Kidney (tissue), 13 donors: ENCODE measurements at regions not wholly inside any gene's neighbourhood (a gene's known extent, or its start where the extent isn't known, plus 50 kb on each side); places are given as distances from the start of the nearest gene placed in this dataset.

Experiments used
- DNase-seq, 5 donors: peaks; one replicate each; pipeline ENCODE4 v3.0.0-alpha.2; 2013 to 2020
- FAIRE-seq: peaks from 2 replicates; lab custom pipeline; 2012; peaks lifted over from hg19 to GRCh38; lab: Jason Lieb, UNC
- H3K27ac ChIP-seq, 2 donors: one replicate each; pipeline ENCODE4 v1.7.0; 2013; ENCODE audit warnings: low read depth in 2 of 2, low read length in 2 of 2, inconsistent platforms in 1 of 2
- H3K27me3 ChIP-seq: one replicate; pipeline ENCODE4 v1.7.1; 2013; ENCODE audit warnings: low read length, inconsistent platforms; ENCODE audit not compliant: control insufficient read depth, insufficient read depth
- H3K36me3 ChIP-seq, 3 donors: one replicate each; pipeline versions ENCODE4 v1.7.0 to v1.7.1; 2013; ENCODE audit warnings: low read length in 3 of 3, control low read depth in 1 of 3, inconsistent platforms in 1 of 3; ENCODE audit not compliant: insufficient read depth in 3 of 3, control insufficient read depth in 2 of 3
- H3K4me1 ChIP-seq, 3 donors: one replicate each; pipeline versions ENCODE4 v1.7.0 to v1.7.1; 2013; ENCODE audit warnings: low read length in 3 of 3, inconsistent platforms in 1 of 3, low read depth in 1 of 3; ENCODE audit not compliant: control insufficient read depth in 2 of 3, insufficient read depth in 2 of 3
- H3K4me3 ChIP-seq, 3 donors: one replicate each; pipeline versions ENCODE4 v1.7.0 to v1.8.1; 2013; ENCODE audit warnings: low read length in 3 of 3, control low read depth in 1 of 3, inconsistent platforms in 1 of 3
- H3K9ac ChIP-seq, 3 donors: one replicate each; pipeline versions ENCODE4 v1.7.0 to v1.7.1; 2013; ENCODE audit warnings: low read length in 3 of 3, control low read depth in 1 of 3, inconsistent platforms in 1 of 3
- H3K9me3 ChIP-seq, 3 donors: one replicate each; pipeline versions ENCODE4 v1.7.0 to v1.7.1; 2013; ENCODE audit warnings: low read length in 3 of 3, control low read depth in 1 of 3, inconsistent platforms in 1 of 3; ENCODE audit not compliant: control insufficient read depth in 2 of 3, insufficient read depth in 1 of 3
- CTCF ChIP-seq: IDR thresholded peaks from 3 replicates; pipeline ENCODE4 v1.5.1; 2012; ENCODE audit warnings: mild to moderate bottlenecking, moderate library complexity, borderline replicate concordance; ENCODE audit not compliant: insufficient read depth; ENCODE audit errors: extremely low read depth
- intact Hi-C: fragments of 100-400 bp; cut with DNase I; formaldehyde crosslinking; loops from one replicate; pipeline ENCODE4 v1.11.1; 2022
- donor health status: control.
- donor health status: control.
- donor health status: control.
- donor health status: control.
- donor health status: control.
- donor health status: DM: yes; HTN: yes; CAD: no.
- donor health status: Normal renal cell carcinoma (clear cell type).

- Histone ChIP-seq H3K9ac (no peak overlapping the region), H3K4me3 (no peak overlapping the region), H3K9me3 (no peaks in the 10 kb centered on the region), H3K36me3 (no peaks in the 10 kb centered on the region), H3K27ac (no peak overlapping the region), H3K27me3 (no peaks in the 10 kb centered on the region), H3K4me1 (no peaks in the 10 kb centered on the region)
- no peak for TF ChIP-seq CTCF
- FAIRE-seq (no peak), DNase-seq (peak in 2 of 5 donors; percentile 31 to 60)
- intact Hi-C loops = no loop called here
These were observed 225.7 kb downstream of the DPH6 start for GRCh38 chr15:35320158-35320780.

DNA sequence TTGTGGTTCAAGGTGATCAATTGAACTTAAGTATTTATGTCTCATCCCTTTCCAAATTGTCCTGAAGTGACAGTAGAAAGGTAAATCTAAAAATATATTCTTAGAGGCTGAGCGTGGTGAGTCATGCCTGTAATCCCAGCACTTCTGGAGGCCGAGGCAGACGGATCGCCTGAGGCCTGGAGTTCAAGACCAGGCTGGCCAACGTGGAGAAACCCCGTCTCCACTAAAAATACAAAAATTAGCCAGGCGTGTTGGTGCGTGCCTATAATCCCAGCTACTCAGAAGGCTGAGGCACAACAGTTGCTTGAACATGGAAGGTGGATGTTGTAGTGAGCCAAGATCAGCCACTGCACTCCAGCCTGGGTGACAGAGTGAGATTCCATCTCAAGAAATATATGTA lies 226.6 kb downstream of the DPH6 start:
- Histone ChIP-seq H3K9me3 (no peaks in the 10 kb centered on the region), H3K9ac (no peak overlapping the region), H3K27ac (no peak overlapping the region), H3K36me3 (no peaks in the 10 kb centered on the region), H3K4me1 (no peaks in the 10 kb centered on the region), H3K4me3 (no peak overlapping the region), H3K27me3 (no peaks in the 10 kb centered on the region)
- DNase-seq (no peak), FAIRE-seq (no peak)
- intact Hi-C loops = no loop called here
- TF ChIP-seq CTCF = no peak

DNA sequence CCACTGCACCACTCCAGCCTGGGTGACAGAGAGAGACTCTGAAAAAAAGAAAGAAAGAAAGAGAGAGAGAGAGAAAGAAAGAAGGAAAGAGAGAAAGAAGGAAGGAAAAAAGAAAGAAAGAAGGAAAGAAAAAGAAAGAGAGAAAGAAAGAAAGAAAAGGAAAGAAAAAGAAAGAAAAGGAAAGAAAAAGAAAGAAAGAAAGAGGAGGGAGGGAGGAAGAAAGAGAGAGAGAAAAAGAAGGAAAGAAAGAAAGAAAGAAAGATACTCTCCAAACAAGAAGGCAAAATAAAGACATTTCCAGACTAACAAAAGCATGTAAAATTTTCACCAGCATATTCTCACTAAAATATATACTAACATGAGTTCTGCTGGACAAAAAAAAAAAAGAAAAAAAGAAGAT lies 228.7 kb downstream of the DPH6 start:
- FAIRE-seq (no peak), DNase-seq (no peak)
- Histone ChIP-seq H3K36me3 (no peaks in the 10 kb centered on the region), H3K4me3 (no peak overlapping the region), H3K4me1 (no peaks in the 10 kb centered on the region), H3K27me3 (no peaks in the 10 kb centered on the region), H3K27ac (no peak overlapping the region), H3K9me3 (no peaks in the 10 kb centered on the region), H3K9ac (no peak overlapping the region)
- intact Hi-C loops = no loop called here
- no peak for TF ChIP-seq CTCF

DNA sequence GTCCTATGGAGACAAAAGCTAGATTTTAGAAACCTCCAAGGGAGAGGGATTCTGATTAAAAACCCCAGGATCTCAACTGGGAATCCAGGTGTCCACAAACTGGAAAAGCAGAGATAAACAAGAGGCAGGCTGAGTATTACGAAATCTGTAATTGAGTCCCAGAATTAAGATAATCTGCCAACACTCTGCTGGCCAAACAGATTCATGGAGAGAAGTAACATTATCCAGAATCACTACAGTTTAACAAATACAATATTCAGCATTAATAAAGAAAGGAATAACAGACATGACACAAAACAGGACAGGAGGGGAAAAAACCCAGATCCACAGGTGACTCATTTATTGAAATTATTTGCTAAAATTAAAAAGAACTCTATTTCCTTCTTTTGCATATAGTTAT lies 227.2 kb upstream of the NANOGP8 start:
- Histone ChIP-seq H3K9ac (no peak overlapping the region), H3K27ac (no peak overlapping the region), H3K4me3 (no peak overlapping the region), H3K27me3 (no peaks in the 10 kb centered on the region), H3K36me3 (no peaks in the 10 kb centered on the region), H3K4me1 (no peaks in the 10 kb centered on the region), H3K9me3 (no peaks in the 10 kb centered on the region)
- no peak for TF ChIP-seq CTCF
- FAIRE-seq (no peak), DNase-seq (no peak)
- intact Hi-C loops = no loop called here
